NOMO-1 treated with DMSO at 0.1 percent for 48 hours (cell line): ENCODE measurements at regions not wholly inside any gene's neighbourhood (a gene's known extent, or its start where the extent isn't known, plus 50 kb on each side); places are given as distances from the start of the nearest gene placed in this dataset.

Source experiments
- DNase-seq: peaks from one replicate; lab custom pipeline; 2025; ENCODE audit not compliant: unreplicated experiment; lab: John Stamatoyannopoulos, UW

- DNase-seq: no peak
Observed at GRCh38 chr20:24339210-24339641, 130.2 kb upstream of the SYNDIG1 start.

- DNase-seq: no peak
Observed at GRCh38 chr20:24337551-24337950, 131.9 kb upstream of the SYNDIG1 start.

DNA sequence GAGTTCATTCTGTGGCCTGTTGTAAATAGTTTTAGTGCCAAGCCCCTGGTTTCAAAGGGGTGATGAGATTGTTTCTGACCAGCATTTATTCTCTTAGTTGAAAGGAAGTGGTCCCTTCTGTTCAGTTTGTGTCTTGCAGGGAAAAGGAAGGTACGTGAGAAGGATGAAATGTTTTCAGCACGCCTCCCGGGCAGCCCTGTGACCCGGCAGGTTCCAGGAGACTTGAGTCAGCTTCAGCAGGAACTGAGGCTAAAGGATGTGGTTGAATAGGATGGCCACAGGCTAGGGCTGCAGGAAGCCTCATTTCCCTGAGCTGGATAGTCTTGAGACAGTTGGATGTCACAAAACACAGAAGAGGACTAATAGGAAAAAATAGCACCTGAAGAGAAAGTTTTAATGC lies 132.4 kb upstream of the SYNDIG1 start:
- no peak for DNase-seq

- no peak for DNase-seq
Observed at GRCh38 chr20:24334830-24335229, 134.6 kb upstream of the SYNDIG1 start.

GRCh38 chr20:24332956-24333355 lies 136.5 kb upstream of the SYNDIG1 start:
- no peak for DNase-seq

DNA sequence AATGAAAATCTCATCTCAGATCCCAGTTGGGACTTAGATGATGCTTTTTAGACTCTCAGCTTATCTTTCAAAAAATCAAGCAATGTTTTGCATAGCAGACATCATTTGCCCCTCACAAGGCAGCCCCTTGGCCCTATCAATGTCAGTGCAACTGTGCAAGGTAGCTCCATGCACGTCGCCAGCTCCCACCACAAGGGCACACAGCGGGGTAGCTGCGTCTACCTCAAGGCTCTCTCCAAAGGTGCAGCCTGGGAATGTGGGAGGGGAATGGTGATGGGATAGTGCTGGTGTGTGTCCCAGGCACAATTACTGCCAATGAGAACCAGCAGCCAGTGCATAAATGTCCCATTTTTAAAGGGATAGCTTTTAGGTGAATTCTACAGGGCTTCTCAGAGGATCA lies 137.5 kb upstream of the SYNDIG1 start:
- no peak for DNase-seq

DNA sequence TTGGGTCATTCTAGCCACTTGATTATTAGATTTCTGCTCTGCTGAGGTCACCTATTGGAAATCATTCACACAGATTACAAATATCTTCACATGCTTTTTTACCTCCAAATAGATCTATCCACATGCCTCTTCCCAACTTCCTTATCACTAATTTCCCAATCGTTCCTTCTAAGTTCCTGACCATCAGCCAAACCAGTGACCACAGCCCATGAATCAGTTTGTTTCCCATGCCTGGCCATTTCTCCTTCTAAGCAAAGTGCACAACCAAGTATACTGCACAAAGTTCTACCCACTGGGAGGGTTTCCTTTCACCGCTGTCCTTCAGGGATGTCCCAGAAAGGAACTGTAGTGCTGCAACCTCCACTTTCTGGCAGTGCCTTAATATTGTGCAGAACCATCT lies 140.5 kb upstream of the SYNDIG1 start:
- DNase-seq: no peak

GRCh38 chr20:24321973-24322372 lies 147.5 kb upstream of the SYNDIG1 start:
- DNase-seq: no peak

DNA sequence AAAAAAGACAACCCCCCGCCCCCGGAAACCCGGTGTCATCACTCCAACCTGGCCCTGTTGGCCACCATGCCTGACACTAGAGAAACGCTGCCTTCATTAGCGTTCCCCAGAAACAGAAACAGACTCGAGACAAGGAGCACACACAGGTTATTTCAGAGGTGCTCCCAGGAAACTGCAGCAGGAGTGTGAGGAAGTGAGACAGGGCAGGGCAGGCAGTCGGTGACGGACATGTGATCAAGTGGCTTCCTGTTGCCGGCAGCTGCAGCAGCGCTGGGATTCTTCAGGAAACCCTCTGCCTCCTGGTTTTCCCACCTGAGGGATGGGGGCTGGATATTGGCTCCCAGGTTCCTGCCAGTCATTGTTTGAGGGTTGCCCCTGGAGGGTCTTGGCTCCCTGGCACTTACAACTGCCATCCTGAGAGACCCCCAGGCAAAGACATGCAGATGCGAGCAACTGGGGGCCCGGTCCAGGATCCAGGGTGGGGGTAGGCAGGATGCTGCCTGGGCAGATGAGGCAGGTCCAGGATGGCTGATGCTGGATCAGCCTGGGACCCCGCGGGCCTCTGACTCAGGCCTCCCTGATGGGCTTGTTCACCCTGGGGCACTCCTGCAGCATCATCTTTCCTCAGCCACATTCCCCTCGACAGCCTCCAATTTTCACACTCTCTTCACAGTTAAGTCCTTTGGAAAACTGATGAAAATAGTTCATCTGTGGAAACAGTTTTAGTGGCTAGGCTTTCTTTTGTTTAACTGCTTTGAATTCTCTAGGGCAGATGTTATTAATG lies 150.7 kb upstream of the SYNDIG1 start:
- no peak for DNase-seq

DNA sequence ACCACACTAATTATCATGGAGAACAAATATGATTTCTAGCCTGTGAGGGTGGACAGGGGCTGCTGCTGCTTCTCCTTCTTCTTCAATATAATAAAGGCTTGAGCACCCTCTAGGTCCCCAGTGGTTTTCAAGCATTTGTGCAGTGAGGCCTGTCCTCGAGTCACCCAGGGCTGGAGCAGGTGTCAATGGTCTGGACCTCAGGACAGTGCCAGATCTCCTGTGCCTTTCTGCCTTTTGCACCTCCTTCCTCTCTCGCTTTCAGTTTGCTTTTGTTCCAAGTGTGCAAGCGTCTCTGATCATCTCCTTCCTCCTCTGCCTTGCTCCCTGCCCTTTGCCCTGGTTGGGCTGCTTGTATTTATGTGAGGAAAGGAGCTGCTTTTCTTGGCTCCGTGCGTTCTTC lies 152.2 kb upstream of the SYNDIG1 start:
- no peak for DNase-seq

DNA sequence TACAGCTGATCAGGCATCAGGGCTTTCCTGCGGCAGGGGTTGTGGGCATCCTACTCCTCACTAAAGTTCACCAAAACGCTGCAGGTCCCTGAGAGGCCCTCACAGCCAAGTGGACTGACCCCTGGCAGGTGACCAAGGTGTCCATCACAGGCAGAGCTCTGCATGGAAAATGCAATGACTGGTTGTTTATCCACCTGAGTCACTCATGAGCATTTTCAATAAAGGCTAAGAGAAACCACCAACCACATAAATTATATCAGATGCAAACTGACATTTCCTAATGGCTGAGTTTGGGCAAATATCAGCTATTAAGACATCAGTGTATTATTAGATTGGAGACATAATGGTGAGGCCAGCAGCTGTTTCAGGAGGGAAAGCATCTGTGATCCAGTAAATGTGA lies 152.7 kb upstream of the SYNDIG1 start:
- DNase-seq: no peak

DNA sequence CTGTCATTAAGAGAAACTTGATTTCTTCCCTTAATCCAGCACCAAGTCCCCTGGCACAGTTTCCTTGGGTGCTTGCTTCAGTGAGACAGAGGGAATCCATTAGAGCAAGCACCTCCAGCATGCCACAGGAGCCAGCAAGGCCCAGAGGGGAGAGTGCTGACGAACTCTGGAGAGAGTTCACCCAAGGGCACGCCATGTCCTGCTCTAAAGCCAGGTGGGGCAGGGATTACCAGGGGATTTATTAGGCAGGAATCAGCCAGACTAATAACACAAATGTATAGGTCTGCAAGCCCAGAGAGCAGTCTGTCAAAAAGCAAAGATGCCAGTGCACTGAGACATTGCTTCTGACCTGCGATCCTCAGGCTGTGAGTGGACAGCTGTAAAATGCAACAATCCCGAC lies 155.4 kb upstream of the SYNDIG1 start:
- DNase-seq: no peak

- DNase-seq: no peak
Observed at GRCh38 chr20:24309596-24309995, 159.8 kb upstream of the SYNDIG1 start.

GRCh38 chr20:24305371-24305770 lies 164.1 kb upstream of the SYNDIG1 start:
- DNase-seq: peak; percentile 10

- no peak for DNase-seq
Observed at GRCh38 chr20:24304291-24304690, 165.1 kb upstream of the SYNDIG1 start.

GRCh38 chr20:24303393-24304170 lies 165.8 kb upstream of the SYNDIG1 start:
- DNase-seq: no peak

- no peak for DNase-seq
Observed at GRCh38 chr20:24297993-24298392, 171.4 kb upstream of the SYNDIG1 start.

DNA sequence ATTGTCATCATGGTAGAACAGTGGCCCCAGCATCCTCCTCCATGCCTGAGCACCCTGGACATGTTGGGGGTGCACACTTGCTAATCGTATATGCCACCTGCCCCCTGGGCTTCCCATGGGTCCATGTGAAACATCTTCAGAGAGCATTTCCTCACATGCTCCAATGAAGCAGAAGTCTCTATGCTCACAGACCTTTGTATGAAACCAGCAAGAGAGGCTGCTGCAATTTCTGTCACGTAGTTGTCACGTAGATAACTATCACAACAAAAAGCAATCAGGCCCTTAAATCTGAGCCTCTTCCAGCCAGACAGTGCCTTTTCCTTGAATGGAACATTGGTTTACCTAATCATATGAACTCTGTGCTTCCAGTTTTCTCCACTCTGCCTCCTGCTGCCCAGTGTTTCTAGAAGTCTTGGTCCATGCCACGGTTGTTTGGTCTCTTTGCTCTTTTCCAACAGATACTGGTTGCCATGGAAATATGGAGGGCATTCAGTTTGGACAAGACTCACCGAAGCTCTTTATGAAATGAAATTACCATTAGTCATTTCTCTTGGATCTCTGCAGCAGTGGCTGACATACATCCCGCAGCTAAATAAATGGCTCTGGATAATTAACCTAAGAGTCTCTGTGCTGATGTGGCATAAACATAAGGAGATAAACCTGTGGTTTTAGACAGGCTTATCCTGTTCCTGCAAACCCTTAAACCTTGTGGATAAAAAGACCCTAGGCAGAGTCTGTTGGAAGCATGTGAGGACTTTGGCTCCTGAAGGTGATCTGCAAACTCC lies 172.8 kb upstream of the SYNDIG1 start:
- no peak for DNase-seq

DNA sequence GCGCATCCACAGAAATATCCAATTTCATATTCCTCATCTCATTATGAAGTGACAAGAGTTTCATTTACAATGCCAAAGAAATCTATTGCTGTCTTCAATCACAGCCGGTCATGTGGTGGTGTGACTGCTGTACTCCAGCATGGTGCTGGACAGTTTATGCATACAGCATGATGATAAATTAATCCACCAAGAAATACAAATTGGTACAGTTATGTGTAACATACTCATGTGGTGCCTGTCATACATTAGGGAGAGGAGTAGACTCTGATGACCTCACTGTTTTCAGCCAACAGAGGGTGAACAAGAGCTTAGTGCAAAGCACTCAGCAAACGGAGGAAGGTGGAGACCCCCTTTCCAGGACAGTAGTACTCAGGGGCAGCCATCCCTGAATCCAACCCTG lies 178.4 kb upstream of the SYNDIG1 start:
- DNase-seq: no peak

DNA sequence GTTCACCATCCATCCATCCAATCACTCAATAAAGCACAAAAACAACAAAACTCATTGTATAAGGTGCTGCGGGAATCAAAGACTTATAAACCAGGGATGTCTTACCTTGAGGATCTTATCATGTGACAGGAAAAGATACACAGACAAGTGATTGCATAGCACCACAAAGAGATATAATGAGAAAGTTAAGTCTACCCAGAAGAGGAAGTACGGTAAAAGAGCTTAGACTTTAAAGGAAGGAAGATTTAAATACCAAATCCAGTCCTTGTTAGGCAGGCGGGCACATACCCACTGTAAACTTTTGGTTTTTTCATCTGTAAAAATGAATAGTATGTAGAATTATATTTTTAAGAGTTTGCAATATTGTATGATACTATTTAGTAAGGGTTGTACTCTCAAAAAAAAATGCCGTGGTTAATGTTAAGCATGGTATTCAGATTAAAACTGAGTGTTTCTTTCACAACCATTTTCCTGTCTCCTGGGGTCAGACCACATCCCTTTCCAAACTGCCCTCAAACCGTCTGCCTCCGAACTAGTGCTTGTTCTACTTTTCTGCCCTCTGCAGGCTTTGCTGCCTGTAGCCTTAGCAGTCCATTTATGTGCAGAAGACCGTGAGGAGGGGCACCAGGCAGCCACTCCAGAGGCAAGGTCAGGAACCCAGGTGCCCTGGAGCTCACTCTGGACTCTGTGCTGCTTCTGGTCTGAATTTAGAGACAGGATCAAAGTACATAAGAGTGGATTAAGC lies 179.5 kb upstream of the SYNDIG1 start:
- peak; percentile 92 for DNase-seq

DNA sequence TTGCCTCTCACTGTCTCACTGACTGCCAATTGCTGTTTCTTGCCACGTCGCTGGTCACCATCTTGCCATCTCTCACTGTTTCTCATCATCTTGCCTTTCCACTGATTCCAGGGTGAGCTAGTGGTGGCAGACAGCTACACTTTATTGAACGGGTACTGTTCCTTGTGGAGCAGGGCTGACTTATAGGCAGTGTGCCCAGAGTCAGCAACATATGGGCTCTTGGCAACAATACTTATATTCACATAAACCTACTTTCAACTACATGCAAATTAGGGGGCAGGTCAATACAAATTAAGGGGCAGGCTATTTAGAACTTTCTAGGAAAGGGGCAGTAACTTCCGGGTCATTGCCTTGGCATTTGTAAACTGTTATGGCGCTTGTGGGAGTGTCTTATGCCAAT lies 186.2 kb upstream of the SYNDIG1 start:
- no peak for DNase-seq
